GM19467 (cell line): ENCODE measurements at regions not wholly inside any gene's neighbourhood (a gene's known extent, or its start where the extent isn't known, plus 50 kb on each side); places are given as distances from the start of the nearest gene placed in this dataset.

Experiments
- ATAC-seq: cut with Tn5 transposase; IDR thresholded peaks from one replicate; pipeline ENCODE4 v1.9.1; 2021; ENCODE audit warnings: mild to moderate bottlenecking, moderate library complexity; ENCODE audit not compliant: unreplicated experiment

- no peak for ATAC-seq
Measured at GRCh38 chr5:62689599-62690368, 111.2 kb downstream of the LRRC70 start.

DNA sequence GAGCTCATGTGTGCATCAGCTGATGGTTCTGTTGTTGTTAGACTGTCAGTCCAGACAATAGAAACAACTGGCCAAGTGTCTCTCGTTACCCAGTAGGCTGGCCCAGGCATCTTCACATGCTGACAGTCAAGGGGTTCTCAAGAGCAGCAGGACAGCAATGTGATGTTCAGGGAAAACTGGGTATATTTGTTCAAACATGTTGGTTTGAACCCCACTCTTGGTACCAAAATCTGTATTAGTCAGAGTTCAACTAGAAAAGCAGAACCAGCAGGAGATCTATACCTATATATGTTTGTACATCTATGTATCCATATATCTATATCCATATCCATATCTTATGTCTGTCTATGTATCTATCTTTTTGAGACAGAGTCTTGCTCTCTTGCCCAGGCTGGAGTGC is 108.1 kb downstream of the LRRC70 start:
- ATAC-seq, result no peak

DNA sequence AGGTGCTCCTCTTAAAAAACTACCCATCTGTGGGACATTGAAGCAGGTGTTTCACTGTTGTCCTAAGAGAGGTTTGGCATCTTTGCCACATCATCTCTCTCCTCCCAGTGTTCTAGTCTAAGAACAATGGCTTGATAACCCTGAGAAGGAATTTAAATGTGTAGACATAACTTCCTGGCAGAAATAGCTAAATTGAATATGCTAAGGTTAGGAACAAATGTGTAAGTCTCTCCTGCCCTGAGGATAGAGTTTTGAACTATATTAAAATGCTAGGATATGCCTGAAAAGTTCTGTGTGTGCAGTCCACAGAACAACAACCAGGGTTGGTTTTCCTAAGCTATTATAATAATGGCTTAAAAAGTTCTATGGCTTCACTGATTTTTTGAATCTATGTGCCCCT is 106.6 kb downstream of the LRRC70 start:
- no peak for ATAC-seq

DNA sequence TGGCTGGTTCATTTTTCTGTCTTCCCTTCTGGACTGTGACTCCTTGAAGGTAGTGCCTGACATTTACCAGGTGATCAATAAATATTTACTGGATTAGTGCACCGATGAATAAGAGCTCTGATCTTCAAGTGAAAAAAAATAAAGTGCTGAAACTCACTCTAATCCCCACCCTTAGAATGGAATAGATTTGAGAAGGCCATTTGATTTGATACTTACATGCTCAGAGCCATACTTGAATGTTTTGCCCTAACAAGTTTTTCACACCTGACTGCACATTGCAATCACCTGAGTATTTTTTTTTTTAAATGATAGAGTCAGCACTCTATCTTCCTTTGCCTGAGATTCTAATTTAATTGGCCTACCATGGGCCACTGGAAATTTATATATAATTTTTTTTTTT is 105.7 kb downstream of the LRRC70 start:
- ATAC-seq, result no peak

DNA sequence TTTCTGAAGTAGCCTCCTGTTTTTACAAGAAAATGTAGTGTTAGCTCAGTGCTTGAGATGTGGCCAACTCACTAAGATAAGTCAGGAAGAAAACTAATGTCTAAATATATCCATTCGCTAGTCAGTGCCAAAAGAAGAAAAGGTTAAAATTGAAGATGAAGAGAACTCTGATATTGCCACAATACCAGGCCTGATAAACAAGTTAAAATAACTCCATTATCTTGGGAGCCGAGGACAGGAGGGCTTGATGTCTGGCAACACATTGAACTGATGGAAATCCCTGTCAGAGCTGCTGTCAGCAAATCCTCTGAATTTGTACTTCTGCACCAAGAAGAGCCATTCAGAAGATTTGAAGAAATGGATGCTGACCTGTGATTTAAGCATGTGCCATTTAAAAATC is 103.4 kb downstream of the LRRC70 start:
- ATAC-seq, result no peak

GRCh38 chr5:62681117-62681850 is 102.7 kb downstream of the LRRC70 start:
- ATAC-seq, result no peak

- no peak for ATAC-seq
Measured at GRCh38 chr5:62680121-62680520, 101.5 kb downstream of the LRRC70 start.
